ENCODE measurements at regions not wholly inside any gene's neighbourhood (a gene's known extent, or its start where the extent isn't known, plus 50 kb on each side); places are given as distances from the start of the nearest gene placed in this dataset.

DNA sequence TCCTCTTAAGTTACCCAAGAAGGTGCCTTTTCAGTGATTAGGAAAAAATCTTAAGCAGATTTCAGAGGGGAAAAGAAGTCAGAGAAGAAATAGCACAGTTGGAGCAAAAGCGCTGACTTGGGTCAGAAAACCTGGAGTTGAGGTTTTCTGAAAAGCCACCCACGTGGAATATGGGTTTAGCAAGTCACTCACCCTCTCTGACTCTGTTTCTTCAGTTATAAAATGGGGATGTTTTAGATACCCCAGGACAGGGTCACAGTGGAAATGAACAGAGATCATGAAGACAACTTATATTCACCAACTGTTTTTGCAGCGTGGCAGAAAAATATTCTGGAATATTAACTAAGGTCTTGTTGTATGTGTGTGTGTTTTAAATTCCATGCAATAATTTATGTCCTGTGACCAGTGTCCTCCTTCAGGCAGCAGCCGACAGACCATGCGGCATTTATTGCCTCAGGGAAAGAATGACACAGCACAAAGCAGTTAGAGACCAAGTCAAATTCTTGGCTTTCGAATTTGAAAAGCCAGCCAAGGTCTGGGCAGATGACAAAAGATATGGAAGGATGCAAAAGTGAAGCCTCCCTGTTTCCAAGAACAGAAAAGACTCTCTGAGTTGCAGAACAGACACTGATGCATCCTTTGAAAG lies 119.9 kb downstream of the MIAT start:
- no peak overlapping the region for H3K14ac ChIP-seq (ENCODE audit: insufficient read length)
- H3K4me3 ChIP-seq (ENCODE audit: extremely low read depth in 1 of 4, insufficient read depth in 2 of 4, low read depth in 3 of 4, low read length in 4 of 4) = peak overlapping the region in 1 of 4 experiments; percentile 9; a peak in 1 of 8 replicates
- no peak overlapping the region for H3K23ac ChIP-seq (ENCODE audit: insufficient read length)
- H4K5ac ChIP-seq (ENCODE audit: insufficient read length, low read depth, low read length) = no peak overlapping the region
- ChIA-PET CTCF (ENCODE audit: partially characterized antibody) (interaction anchor here (1.1 to 1.8 kb wide), 2 partner anchors 59 to 115 kb away, joined by 3 read pairs; no protein-coding TSS in a partner anchor), POLR2A (ENCODE audit: partially characterized antibody) (no interaction called here)
- no peak overlapping the region for H2BK12ac ChIP-seq (ENCODE audit: low read depth, low read length)
- 51% methylated on average over 6 of the region's 6 CpGs; no CpG with 5 or more reads in 1 of the 2 experiments for WGBS, 2 experiments (ENCODE audit: extremely low coverage in 1 of 2, insufficient coverage in 1 of 2, insufficient read length in 1 of 2, insufficient replicate concordance in 2 of 2, low coverage in 1 of 2, low lambda C conversion rate in 2 of 2, missing lambda C conversion rate in 1 of 2)
- peaks cover 2 to 22% (median 5%) of the 10 kb centered on the region in 4 experiments; a peak in 4 of 7 replicates for H3K4me1 ChIP-seq (replicated peaks in 1 of 4; ENCODE audit: control insufficient read depth in 3 of 4, insufficient read depth in 4 of 4, low read length in 3 of 4)
- H2AFZ ChIP-seq (ENCODE audit: low read length) = no peak overlapping the region
- peak in 1 of 2 experiments; percentile 59 for DNase-seq (ENCODE audit: low read depth in 1 of 2, low spot score in 2 of 2)
- no peaks in the 10 kb centered on the region for H3K79me2 ChIP-seq (ENCODE audit: control insufficient read depth in 1 of 2, insufficient read depth in 2 of 2, low read length in 2 of 2)
- no peak overlapping the region for H3K9ac ChIP-seq (replicated peaks in 1 of 4; ENCODE audit: extremely low read depth in 1 of 4, low read depth in 3 of 4, low read length in 3 of 4)
- H2BK5ac ChIP-seq (ENCODE audit: low read depth, low read length) = no peak overlapping the region
- no peak for TF ChIP-seq BCL11A (IDR thresholded peaks at IDR 0.05; ENCODE audit: low read depth in 2 of 2, low read length in 2 of 2)
- TF ChIP-seq MAFK (IDR thresholded peaks at IDR 0.05; ENCODE audit: low read depth, low read length) = peak; percentile 91
- no peak for TF ChIP-seq SAP30 (IDR thresholded peaks at IDR 0.05; ENCODE audit: insufficient read depth, insufficient replicate concordance, low read length)
- TF ChIP-seq USF2 (IDR thresholded peaks at IDR 0.05; ENCODE audit: low read length) = no peak
- TF ChIP-seq TEAD4 (IDR thresholded peaks at IDR 0.05; ENCODE audit: low read depth, low read length) = peak; percentile 74
- 0 out of 2 replicates have a peak, but pooled peaks have one; percentile 12 for TF ChIP-seq POU5F1 (IDR thresholded peaks at IDR 0.05; ENCODE audit: low read depth, low read length)
- no peak for TF ChIP-seq BRCA1 (IDR thresholded peaks at IDR 0.05; ENCODE audit: low read depth, low read length)
- peak; percentile 70 for TF ChIP-seq MAX (IDR thresholded peaks at IDR 0.05)
- peak; percentile 96 for TF ChIP-seq BACH1 (IDR thresholded peaks at IDR 0.05; ENCODE audit: low read length)
- TF ChIP-seq TCF12 (IDR thresholded peaks at IDR 0.05; ENCODE audit: low read depth, low read length) = 0 out of 2 replicates have a peak, but pooled peaks have one; percentile 49
- TF ChIP-seq GTF2F1 (IDR thresholded peaks at IDR 0.05; ENCODE audit: borderline replicate concordance, low read depth, low read length) = no peak
- 0 out of 2 replicates have a peak, but pooled peaks have one; percentile 14 for TF ChIP-seq CEBPB (IDR thresholded peaks at IDR 0.05; ENCODE audit: low read depth, low read length)
- no peak overlapping the region for H2BK20ac ChIP-seq (ENCODE audit: low read length)
- H3K4ac ChIP-seq (replicated peaks; ENCODE audit: insufficient read length, low read depth, low read length) = no peak overlapping the region
- no peak overlapping the region for H4K8ac ChIP-seq (ENCODE audit: extremely low read depth, insufficient read depth, low read length)
- H3K79me1 ChIP-seq (ENCODE audit: low read depth, low read length) = no peaks in the 10 kb centered on the region
- no peak overlapping the region for H3K27ac ChIP-seq (ENCODE audit: low read depth, low read length)
- H3K4me2 ChIP-seq (ENCODE audit: insufficient read depth in 1 of 2, low read depth in 2 of 2, low read length in 2 of 2) = peak overlapping the region in 1 of 2 experiments; percentile 20; a peak in 1 of 4 replicates
- H3K27me3 ChIP-seq (replicated peaks in 1 of 4; ENCODE audit: control insufficient read depth in 3 of 4, extremely low read depth in 1 of 4, insufficient read depth in 3 of 4, low read length in 3 of 4) = peaks cover 0 to 22% (median 9%) of the 10 kb centered on the region in 4 experiments; a peak in 5 of 7 replicates
- no peak overlapping the region for H2BK15ac ChIP-seq (ENCODE audit: low read length)
- H3K18ac ChIP-seq (ENCODE audit: extremely low read depth, low read length) = peak overlapping the region; percentile 9; the same call in 1 of the 2 replicates
- FAIRE-seq = peak; percentile 97
- H3K56ac ChIP-seq (replicated peaks; ENCODE audit: insufficient read length, low read depth, low read length) = no peak overlapping the region
- no peak overlapping the region for H2AK5ac ChIP-seq (ENCODE audit: low read depth, low read length)
- no peak overlapping the region for H4K91ac ChIP-seq (replicated peaks; ENCODE audit: insufficient read length, low read length)
- H3K9me3 ChIP-seq (ENCODE audit: insufficient read depth in 2 of 2, low read depth in 1 of 2, low read length in 1 of 2) = peaks cover 0 to 9% of the 10 kb centered on the region in 2 experiments; a peak in 2 of 4 replicates
- no peaks in the 10 kb centered on the region for H4K20me1 ChIP-seq (replicated peaks in 1 of 2; ENCODE audit: control insufficient read depth in 1 of 2, insufficient read depth in 2 of 2, low read length in 2 of 2)
- no peak overlapping the region for H2BK120ac ChIP-seq (replicated peaks; ENCODE audit: low read depth, low read length)
- H3K23me2 ChIP-seq (ENCODE audit: low read depth, low read length) = no peaks in the 10 kb centered on the region
- 0 out of 8 replicates have a peak, but pooled peaks cover 0 to 3% (median 0%) of the 10 kb centered on the region in 4 experiments for H3K36me3 ChIP-seq (ENCODE audit: control insufficient read depth in 2 of 4, insufficient read depth in 4 of 4, low read length in 3 of 4)

Data from H1 (cell line).